Muscle of back (tissue), 3 donors: ENCODE measurements at regions not wholly inside any gene's neighbourhood (a gene's known extent, or its start where the extent isn't known, plus 50 kb on each side); places are given as distances from the start of the nearest gene placed in this dataset.
A peak's percentile ranks its signal among the peaks of the same experiment; 100 is the strongest.
"Not testable (repeated sequence)": the region's sequence is repeated elsewhere in the genome, so short reads cannot be mapped to it uniquely, and the experiment has no call there.

Experiments used
- DNase-seq, 3 donors: peaks; one replicate each; pipeline versions ENCODE4 v3.0.0 to v3.0.0-alpha.2; 2013

- no peak for DNase-seq
Measured at GRCh38 chr14:30427846-30428245, 131.1 kb upstream of the G2E3 start.

- DNase-seq, result no peak
Measured at GRCh38 chr14:30431552-30431951, 127.4 kb upstream of the G2E3 start.

- DNase-seq, result peak in 1 of 3 donors; percentile 36
Measured at GRCh38 chr14:30440961-30441360, 118.0 kb upstream of the G2E3 start.

GRCh38 chr14:30443368-30444007 lies 115.5 kb upstream of the G2E3 start:
- DNase-seq, result peak; percentile 59 to 87 (median 76)

GRCh38 chr14:30444451-30444850 lies 114.5 kb upstream of the G2E3 start:
- DNase-seq, result no peak

- no peak for DNase-seq
Measured at GRCh38 chr14:30445011-30445793, 113.8 kb upstream of the G2E3 start.

GRCh38 chr14:30445852-30446251 lies 113.1 kb upstream of the G2E3 start:
- no peak for DNase-seq

- DNase-seq, result peak; percentile 63 to 87 (median 73)
Measured at GRCh38 chr14:30450631-30451545, 108.1 kb upstream of the G2E3 start.

- no peak for DNase-seq
Measured at GRCh38 chr14:30456296-30456695, 102.7 kb upstream of the G2E3 start.

GRCh38 chr14:30462358-30462757 lies 96.6 kb upstream of the G2E3 start:
- no peak for DNase-seq

- DNase-seq, result no peak
Measured at GRCh38 chr14:30464481-30464880, 94.5 kb upstream of the G2E3 start.

GRCh38 chr14:30468354-30468753 lies 90.6 kb upstream of the G2E3 start:
- no peak for DNase-seq

GRCh38 chr14:30471980-30472379 lies 87.0 kb upstream of the G2E3 start:
- DNase-seq, result no peak

- not testable (repeated sequence) for DNase-seq
Measured at GRCh38 chr14:30473846-30474696, 84.9 kb upstream of the G2E3 start.

- DNase-seq, result no peak
Measured at GRCh38 chr14:30482276-30482675, 76.7 kb upstream of the G2E3 start.

- DNase-seq, result no peak
Measured at GRCh38 chr14:30484201-30484600, 74.8 kb upstream of the G2E3 start.

- no peak for DNase-seq
Measured at GRCh38 chr14:30484976-30485375, 74.0 kb upstream of the G2E3 start.

- DNase-seq, result no peak
Measured at GRCh38 chr14:30496852-30497251, 62.1 kb upstream of the G2E3 start.

- DNase-seq, result no peak
Measured at GRCh38 chr14:30499358-30499757, 59.6 kb upstream of the G2E3 start.

GRCh38 chr14:30500222-30500621 lies 58.7 kb upstream of the G2E3 start:
- no peak for DNase-seq

- DNase-seq, result no peak
Measured at GRCh38 chr14:30507209-30507608, 51.7 kb upstream of the G2E3 start.
